ENCODE measurements at regions not wholly inside any gene's neighbourhood (a gene's known extent, or its start where the extent isn't known, plus 50 kb on each side); places are given as distances from the start of the nearest gene placed in this dataset.

DNA sequence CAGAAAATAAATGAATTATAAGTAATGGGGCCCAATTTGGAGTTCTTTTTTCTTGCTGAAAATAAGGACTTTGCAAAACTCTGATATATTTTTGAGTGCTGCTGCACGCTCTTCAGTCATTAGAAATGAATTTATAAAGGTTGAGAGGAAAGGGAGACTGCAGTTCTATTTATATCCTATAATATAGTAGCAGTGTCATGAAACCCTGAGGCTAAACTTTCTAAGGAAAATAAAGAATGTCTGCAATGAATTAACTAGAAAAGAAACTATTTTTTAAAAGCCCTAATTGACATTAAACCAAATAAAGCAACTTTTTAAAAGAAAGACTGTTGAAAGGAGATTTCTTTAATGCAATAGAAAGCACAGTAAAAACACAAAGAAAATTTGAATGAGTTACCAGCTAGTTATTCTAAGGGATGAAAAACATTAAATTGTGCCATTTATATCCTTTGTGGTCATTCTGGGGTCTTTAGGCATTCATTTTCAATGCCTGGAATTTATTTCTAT, 1072.8 kb upstream of the TMEFF2 start:
- Histone ChIP-seq H3K9me3 (no peaks in the 10 kb centered on the region), H3K4me1 (peaks cover 0 to 4% (median 0%) of the 10 kb centered on the region in 4 donors), H3K36me3 (no peaks in the 10 kb centered on the region), H3K4me3 (no peak overlapping the region), H3K27ac (no peak overlapping the region), H3K27me3 (no peaks in the 10 kb centered on the region)
- no peak for DNase-seq
- TF ChIP-seq, protein P1, sequence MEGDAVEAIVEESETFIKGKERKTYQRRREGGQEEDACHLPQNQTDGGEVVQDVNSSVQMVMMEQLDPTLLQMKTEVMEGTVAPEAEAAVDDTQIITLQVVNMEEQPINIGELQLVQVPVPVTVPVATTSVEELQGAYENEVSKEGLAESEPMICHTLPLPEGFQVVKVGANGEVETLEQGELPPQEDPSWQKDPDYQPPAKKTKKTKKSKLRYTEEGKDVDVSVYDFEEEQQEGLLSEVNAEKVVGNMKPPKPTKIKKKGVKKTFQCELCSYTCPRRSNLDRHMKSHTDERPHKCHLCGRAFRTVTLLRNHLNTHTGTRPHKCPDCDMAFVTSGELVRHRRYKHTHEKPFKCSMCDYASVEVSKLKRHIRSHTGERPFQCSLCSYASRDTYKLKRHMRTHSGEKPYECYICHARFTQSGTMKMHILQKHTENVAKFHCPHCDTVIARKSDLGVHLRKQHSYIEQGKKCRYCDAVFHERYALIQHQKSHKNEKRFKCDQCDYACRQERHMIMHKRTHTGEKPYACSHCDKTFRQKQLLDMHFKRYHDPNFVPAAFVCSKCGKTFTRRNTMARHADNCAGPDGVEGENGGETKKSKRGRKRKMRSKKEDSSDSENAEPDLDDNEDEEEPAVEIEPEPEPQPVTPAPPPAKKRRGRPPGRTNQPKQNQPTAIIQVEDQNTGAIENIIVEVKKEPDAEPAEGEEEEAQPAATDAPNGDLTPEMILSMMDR (IDR thresholded peaks at IDR 0.05): no peak
- intact Hi-C loops (cut with DNase I; ENCODE audit: low total_unique reads): no loop called here

DNA sequence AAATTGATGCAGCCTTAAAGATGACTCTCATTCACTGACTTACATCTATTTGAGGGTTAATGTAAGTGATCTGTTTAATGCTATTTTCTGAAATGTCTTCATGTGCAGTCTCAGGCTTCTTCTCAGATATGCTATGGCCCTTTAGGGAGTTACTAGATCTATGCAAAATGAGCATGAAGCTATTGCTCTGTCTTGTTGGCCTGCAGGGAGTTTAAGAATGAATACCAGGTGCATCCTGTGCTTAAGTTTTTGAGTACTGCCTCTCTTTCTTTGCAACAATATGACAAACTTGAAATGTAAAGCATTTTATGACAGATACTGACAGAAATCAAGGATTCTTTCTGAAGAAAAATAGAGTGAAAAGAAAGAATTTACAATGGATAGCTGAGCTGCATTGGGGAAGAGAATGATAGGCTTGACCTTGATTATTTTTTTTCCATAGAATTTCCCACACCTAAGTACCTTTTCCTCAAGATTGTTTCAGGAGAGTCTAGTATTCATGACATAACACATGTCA, 1058.3 kb upstream of the TMEFF2 start:
- TF ChIP-seq, protein P1 (IDR thresholded peaks at IDR 0.05): no peak
- Histone ChIP-seq H3K27me3 (no peaks in the 10 kb centered on the region), H3K4me3 (no peak overlapping the region), H3K9me3 (no peaks in the 10 kb centered on the region), H3K27ac (no peak overlapping the region), H3K4me1 (peaks cover 0 to 4% (median 0%) of the 10 kb centered on the region in 4 donors), H3K36me3 (no peaks in the 10 kb centered on the region)
- DNase-seq: no peak
- intact Hi-C loops (cut with DNase I; ENCODE audit: low total_unique reads): no loop called here

- TF ChIP-seq, protein P1 (IDR thresholded peaks at IDR 0.05): no peak
- H3K27ac ChIP-seq: no peak overlapping the region
- no peak for DNase-seq
- H3K9me3 ChIP-seq: no peaks in the 10 kb centered on the region
- no peaks in the 10 kb centered on the region for H3K36me3 ChIP-seq
- H3K4me1 ChIP-seq: peaks cover 0 to 4% (median 0%) of the 10 kb centered on the region in 4 donors
- intact Hi-C loops (cut with DNase I; ENCODE audit: low total_unique reads): no loop called here
- no peaks in the 10 kb centered on the region for H3K27me3 ChIP-seq
- no peak overlapping the region for H3K4me3 ChIP-seq
Observed at GRCh38 chr2:193251909-193252308, 1057.2 kb upstream of the TMEFF2 start.

DNA sequence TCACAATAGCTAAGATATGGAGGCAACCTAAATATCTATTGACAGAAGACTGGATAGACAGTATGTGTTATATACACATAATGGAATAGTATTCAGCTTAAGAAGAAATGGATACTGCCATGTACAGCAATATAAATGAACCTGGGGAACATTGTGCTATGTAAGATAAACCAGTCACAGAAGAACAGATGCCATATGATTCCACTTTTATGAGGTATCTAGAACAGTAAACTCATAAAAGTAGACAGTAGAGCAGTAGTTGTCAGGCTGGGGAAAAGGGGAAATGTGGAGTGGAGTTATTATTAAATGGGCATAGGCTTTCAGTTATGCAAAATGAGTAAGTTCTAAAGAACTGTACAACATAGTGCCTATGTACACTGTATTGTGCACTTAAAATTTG, 1055.7 kb upstream of the TMEFF2 start:
- Histone ChIP-seq H3K36me3 (no peaks in the 10 kb centered on the region), H3K27ac (no peak overlapping the region), H3K9me3 (no peaks in the 10 kb centered on the region), H3K27me3 (no peaks in the 10 kb centered on the region), H3K4me3 (no peak overlapping the region), H3K4me1 (peaks cover 0 to 11% (median 0%) of the 10 kb centered on the region in 4 donors)
- TF ChIP-seq, protein P1 (IDR thresholded peaks at IDR 0.05): no peak
- no peak for DNase-seq
- intact Hi-C loops (cut with DNase I; ENCODE audit: low total_unique reads): no loop called here

- intact Hi-C loops (cut with DNase I; ENCODE audit: low total_unique reads): no loop called here
- Histone ChIP-seq H3K27me3 (no peaks in the 10 kb centered on the region), H3K36me3 (no peaks in the 10 kb centered on the region), H3K4me1 (no peaks in the 10 kb centered on the region), H3K27ac (no peak overlapping the region), H3K4me3 (no peak overlapping the region), H3K9me3 (no peaks in the 10 kb centered on the region)
- no peak for DNase-seq
- TF ChIP-seq, protein P1 (IDR thresholded peaks at IDR 0.05): no peak
Observed at GRCh38 chr2:193240752-193241151, 1046.0 kb upstream of the TMEFF2 start.

- intact Hi-C loops (cut with DNase I; ENCODE audit: low total_unique reads): no loop called here
- Histone ChIP-seq H3K4me1 (no peaks in the 10 kb centered on the region), H3K27ac (no peak overlapping the region), H3K36me3 (no peaks in the 10 kb centered on the region), H3K4me3 (no peak overlapping the region), H3K9me3 (no peaks in the 10 kb centered on the region), H3K27me3 (no peaks in the 10 kb centered on the region)
- DNase-seq: no peak
- TF ChIP-seq, protein P1 (IDR thresholded peaks at IDR 0.05): no peak
Observed at GRCh38 chr2:193231634-193232033, 1036.9 kb upstream of the TMEFF2 start.

Measured in tibial artery (tissue), 4 donors.